ENCODE measurements at regions not wholly inside any gene's neighbourhood (a gene's known extent, or its start where the extent isn't known, plus 50 kb on each side); places are given as distances from the start of the nearest gene placed in this dataset.
"Not testable (repeated sequence)": the region's sequence is repeated elsewhere in the genome, so short reads cannot be mapped to it uniquely, and the experiment has no call there.

- Mint-ChIP-seq H3K27ac (no peak overlapping the region), H3K27me3 (peaks cover 35% of the 10 kb centered on the region)
- CTCF ChIA-PET: no interaction called here
Measured at GRCh38 chr6:17002123-17002522, 99.7 kb upstream of the STMND1 start.

DNA sequence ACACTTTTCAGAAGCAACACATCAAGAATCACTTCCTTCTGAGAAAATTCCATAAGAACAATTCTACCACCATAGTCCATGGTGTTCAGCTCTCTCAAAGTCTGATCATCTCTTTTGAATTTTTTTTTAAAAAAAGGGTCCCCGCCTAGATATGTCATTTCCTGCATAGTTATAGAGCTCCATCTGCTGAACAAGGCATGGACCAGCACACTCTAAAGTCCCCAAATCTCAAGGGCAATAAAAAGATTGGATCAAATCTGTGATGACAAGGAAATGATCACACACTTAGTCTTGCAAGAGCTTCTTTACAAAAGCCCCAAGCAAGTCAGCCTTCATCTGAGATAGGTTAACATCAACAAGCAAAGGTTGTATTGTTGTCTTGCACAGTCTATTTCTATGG is 100.7 kb upstream of the STMND1 start:
- DNase-seq: no peak
- CTCF ChIA-PET: no interaction called here
- H3K4me1 Mint-ChIP-seq: no peaks in the 10 kb centered on the region
- H3K27me3 Mint-ChIP-seq: peaks cover 35% of the 10 kb centered on the region
- H3K27ac Mint-ChIP-seq: no peak overlapping the region
- H3K9me3 Mint-ChIP-seq: no peaks in the 10 kb centered on the region
- POLR2A ChIA-PET: no interaction called here
- H3K36me3 Mint-ChIP-seq (ENCODE audit: low read depth): no peaks in the 10 kb centered on the region
- no peak overlapping the region for H3K4me3 Mint-ChIP-seq

More at GRCh38 chr6:17002123-17002522, 99.7 kb upstream of the STMND1 start:
- Mint-ChIP-seq H3K4me3 (no peak overlapping the region), H3K36me3 (ENCODE audit: low read depth) (no peaks in the 10 kb centered on the region), H3K9me3 (no peaks in the 10 kb centered on the region), H3K4me1 (no peaks in the 10 kb centered on the region)
- POLR2A ChIA-PET: no interaction called here
- DNase-seq: no peak

DNA sequence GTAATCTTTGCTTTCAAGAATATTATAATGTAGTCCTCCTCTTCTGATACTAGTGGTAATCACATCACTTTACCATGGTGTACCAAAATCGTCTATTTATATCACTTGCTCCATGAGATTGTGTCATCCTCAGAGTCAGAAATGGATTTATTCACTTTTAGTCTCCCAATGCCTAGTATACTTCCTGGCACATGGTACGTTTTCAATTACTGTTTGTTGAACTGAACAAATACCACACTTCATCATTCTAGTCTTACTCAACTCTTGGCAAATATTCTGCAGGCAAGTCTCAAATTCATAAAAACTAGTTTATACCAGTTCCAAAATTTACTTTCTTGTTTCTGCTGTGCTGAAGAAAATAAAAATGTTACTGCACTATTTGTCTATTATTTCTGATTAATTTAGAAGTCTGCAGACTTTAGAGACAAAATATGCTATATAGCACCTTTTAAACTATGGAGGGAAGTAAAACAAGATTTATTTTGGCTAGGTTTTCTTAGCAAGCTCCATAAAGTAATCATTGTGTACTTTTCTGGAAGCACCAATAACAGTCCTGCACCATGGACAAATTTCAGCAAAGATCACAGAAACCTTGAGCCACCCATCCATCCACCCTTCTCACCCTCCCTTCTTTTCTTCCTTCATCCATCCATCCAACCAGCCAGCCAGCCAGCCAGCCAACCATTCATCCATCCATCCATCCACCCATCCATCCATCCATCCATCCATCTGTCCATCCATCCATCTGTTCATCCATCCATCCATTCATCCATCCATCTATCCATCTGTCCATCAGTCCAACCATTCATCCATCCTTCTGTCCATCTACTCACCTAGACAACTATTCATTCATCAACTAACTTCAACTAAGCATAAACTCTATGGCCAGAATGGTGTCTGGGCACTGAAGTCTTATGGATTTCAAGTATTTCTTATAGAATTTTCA is 102.1 kb upstream of the STMND1 start:
- no peaks in the 10 kb centered on the region for H3K9me3 Mint-ChIP-seq
- no peak overlapping the region for H3K27ac Mint-ChIP-seq

GRCh38 chr6:16998461-16998860 is 103.4 kb upstream of the STMND1 start:
- H3K27ac Mint-ChIP-seq: no peak overlapping the region
- DNase-seq: no peak
- no peaks in the 10 kb centered on the region for H3K4me1 Mint-ChIP-seq
- no peak overlapping the region for H3K4me3 Mint-ChIP-seq
- no peaks in the 10 kb centered on the region for H3K36me3 Mint-ChIP-seq (ENCODE audit: low read depth)
- peaks cover 34% of the 10 kb centered on the region for H3K27me3 Mint-ChIP-seq
- ChIA-PET POLR2A (no interaction called here), CTCF (no interaction called here)
- H3K9me3 Mint-ChIP-seq: no peaks in the 10 kb centered on the region

More for the DNA sequence above, 102.1 kb upstream of the STMND1 start:
- POLR2A ChIA-PET: no interaction called here
- Mint-ChIP-seq H3K4me3 (no peak overlapping the region), H3K27me3 (peaks cover 37% of the 10 kb centered on the region), H3K36me3 (ENCODE audit: low read depth) (no peaks in the 10 kb centered on the region), H3K4me1 (no peaks in the 10 kb centered on the region)
- no peak for DNase-seq
- CTCF ChIA-PET: no interaction called here

GRCh38 chr6:16995511-16996250 is 106.2 kb upstream of the STMND1 start:
- CTCF ChIA-PET: no interaction called here
- no peak overlapping the region for H3K27ac Mint-ChIP-seq
- peaks cover 21% of the 10 kb centered on the region for H3K27me3 Mint-ChIP-seq

DNA sequence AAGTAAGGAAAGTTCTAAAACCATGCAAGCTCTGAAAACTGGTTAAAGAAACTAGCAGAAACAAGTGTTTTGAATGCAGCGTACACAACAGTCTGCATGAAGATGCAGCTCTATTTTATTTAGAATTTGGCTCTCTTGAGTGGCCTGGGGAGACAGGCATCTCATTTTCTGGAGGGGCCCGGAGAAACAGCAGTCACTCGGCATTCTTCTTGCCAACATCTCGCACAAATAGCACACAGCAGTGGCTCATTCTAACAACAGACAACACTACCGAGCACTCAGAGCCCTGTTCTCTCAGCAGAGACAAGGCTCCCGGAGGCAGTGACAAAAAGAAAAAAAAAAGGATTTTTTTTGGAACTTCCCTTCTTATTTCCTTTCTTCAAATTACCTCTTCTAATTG is 108.5 kb upstream of the STMND1 start:
- Mint-ChIP-seq H3K27me3 (peaks cover 14% of the 10 kb centered on the region), H3K4me3 (no peak overlapping the region), H3K9me3 (no peaks in the 10 kb centered on the region), H3K36me3 (ENCODE audit: low read depth) (no peaks in the 10 kb centered on the region), H3K27ac (no peak overlapping the region), H3K4me1 (no peaks in the 10 kb centered on the region)
- ChIA-PET CTCF (no interaction called here), POLR2A (no interaction called here)
- DNase-seq: no peak

More at GRCh38 chr6:16995511-16996250, 106.2 kb upstream of the STMND1 start:
- POLR2A ChIA-PET: no interaction called here
- no peaks in the 10 kb centered on the region for H3K4me1 Mint-ChIP-seq
- no peak for DNase-seq
- H3K9me3 Mint-ChIP-seq: no peaks in the 10 kb centered on the region
- no peaks in the 10 kb centered on the region for H3K36me3 Mint-ChIP-seq (ENCODE audit: low read depth)
- H3K4me3 Mint-ChIP-seq: no peak overlapping the region

- Mint-ChIP-seq H3K9me3 (no peaks in the 10 kb centered on the region), H3K27ac (no peak overlapping the region), H3K27me3 (peaks cover 8% of the 10 kb centered on the region), H3K4me1 (no peaks in the 10 kb centered on the region), H3K36me3 (ENCODE audit: low read depth) (no peaks in the 10 kb centered on the region), H3K4me3 (no peak overlapping the region)
- ChIA-PET CTCF (no interaction called here), POLR2A (no interaction called here)
- DNase-seq: no peak
Measured at GRCh38 chr6:16991981-16992629, 109.7 kb upstream of the STMND1 start.

- H3K36me3 Mint-ChIP-seq (ENCODE audit: low read depth); H3K4me1 Mint-ChIP-seq; H3K4me3 Mint-ChIP-seq; POLR2A ChIA-PET; H3K27ac Mint-ChIP-seq; H3K9me3 Mint-ChIP-seq; DNase-seq: not testable (repeated sequence)
- H3K27me3 Mint-ChIP-seq: peaks cover 16% of the 10 kb centered on the region
- CTCF ChIA-PET: interaction anchor here (0.7 kb wide), 1 partner anchor 14 kb away, joined by 7 read pairs; no protein-coding TSS in a partner anchor
Measured at GRCh38 chr6:16989976-16990375, 111.9 kb upstream of the STMND1 start.

GRCh38 chr6:16989382-16989781 is 112.5 kb upstream of the STMND1 start:
- Mint-ChIP-seq H3K4me3 (no peak overlapping the region), H3K4me1 (no peaks in the 10 kb centered on the region), H3K36me3 (ENCODE audit: low read depth) (no peaks in the 10 kb centered on the region), H3K27me3 (peaks cover 21% of the 10 kb centered on the region), H3K9me3 (no peaks in the 10 kb centered on the region), H3K27ac (no peak overlapping the region)
- POLR2A ChIA-PET: no interaction called here
- CTCF ChIA-PET: interaction anchor here (0.7 kb wide), 1 partner anchor 15 kb away, joined by 7 read pairs; no protein-coding TSS in a partner anchor
- DNase-seq: no peak

- Mint-ChIP-seq H3K36me3 (ENCODE audit: low read depth) (no peaks in the 10 kb centered on the region), H3K4me3 (no peak overlapping the region), H3K27ac (no peak overlapping the region), H3K27me3 (peaks cover 25% of the 10 kb centered on the region), H3K9me3 (no peaks in the 10 kb centered on the region), H3K4me1 (no peaks in the 10 kb centered on the region)
- no peak for DNase-seq
- CTCF ChIA-PET: no interaction called here
- POLR2A ChIA-PET: no interaction called here
Measured at GRCh38 chr6:16987996-16988395, 113.9 kb upstream of the STMND1 start.

- DNase-seq: no peak
- no peaks in the 10 kb centered on the region for H3K36me3 Mint-ChIP-seq (ENCODE audit: low read depth)
- POLR2A ChIA-PET: no interaction called here
- H3K27me3 Mint-ChIP-seq: peaks cover 21% of the 10 kb centered on the region
- H3K27ac Mint-ChIP-seq: no peak overlapping the region
- H3K4me3 Mint-ChIP-seq: no peak overlapping the region
- H3K9me3 Mint-ChIP-seq: no peaks in the 10 kb centered on the region
- CTCF ChIA-PET: no interaction called here
- H3K4me1 Mint-ChIP-seq: no peaks in the 10 kb centered on the region
Measured at GRCh38 chr6:16985513-16986284, 116.2 kb upstream of the STMND1 start.

DNA sequence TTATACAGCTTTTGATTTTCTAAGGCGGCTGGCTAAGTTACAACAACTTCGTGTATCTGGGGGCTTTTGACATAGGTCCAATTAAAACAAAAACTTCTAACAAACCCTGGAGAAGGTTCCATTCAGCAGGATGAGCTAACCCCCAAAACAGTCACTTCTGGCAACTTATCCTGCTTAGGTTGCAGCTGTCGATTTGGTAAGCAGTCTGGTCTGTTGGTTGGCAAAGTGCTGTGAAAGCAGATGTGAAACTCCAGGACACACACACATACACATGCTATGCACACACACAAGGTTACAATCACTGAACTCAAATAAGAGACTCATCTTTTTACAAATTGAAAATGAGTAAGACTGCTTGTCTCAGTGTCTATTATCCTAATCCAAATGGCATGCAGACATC is 119.0 kb upstream of the STMND1 start:
- DNase-seq: no peak
- H3K27me3 Mint-ChIP-seq: peaks cover 29% of the 10 kb centered on the region
- CTCF ChIA-PET: no interaction called here
- no peaks in the 10 kb centered on the region for H3K9me3 Mint-ChIP-seq
- H3K4me1 Mint-ChIP-seq: no peaks in the 10 kb centered on the region
- no peak overlapping the region for H3K4me3 Mint-ChIP-seq
- POLR2A ChIA-PET: no interaction called here
- no peaks in the 10 kb centered on the region for H3K36me3 Mint-ChIP-seq (ENCODE audit: low read depth)
- no peak overlapping the region for H3K27ac Mint-ChIP-seq
